Neural cell (in vitro differentiated cells): ENCODE measurements at regions not wholly inside any gene's neighbourhood (a gene's known extent, or its start where the extent isn't known, plus 50 kb on each side); places are given as distances from the start of the nearest gene placed in this dataset.

ENCODE experiments used
- H2AFZ ChIP-seq: fragments of 200-600, 300-800 bp; sonication (generic), shearing (Covaris generic); 2 replicates; pipeline ENCODE4 v1.6.0; 2014; ENCODE audit warnings: low read depth, mild to moderate bottlenecking, antibody characterized with exemption, low read length, moderate library complexity
- H3F3A ChIP-seq: fragments of 200-600 bp; shearing (Covaris generic); 2 replicates; pipeline ENCODE4 v1.6.1; 2016; ENCODE audit warnings: mild to moderate bottlenecking, moderate library complexity, mixed read lengths, antibody characterized with exemption, low read length; ENCODE audit not compliant: insufficient read depth, poor library complexity, severe bottlenecking
- H3K27ac ChIP-seq: fragments of 200-600, 300-800 bp; sonication (generic), shearing (Covaris generic); 2 replicates; pipeline ENCODE4 v1.5.1; 2014; ENCODE audit warnings: mild to moderate bottlenecking, low read length, moderate library complexity
- H3K27me3 ChIP-seq: fragments of 300-800, 200-600 bp; sonication (generic), shearing (Covaris generic); 2 replicates; pipeline ENCODE4 v1.6.0; 2014; ENCODE audit warnings: mild to moderate bottlenecking, low read depth, low read length, moderate library complexity; ENCODE audit not compliant: insufficient read depth
- H3K36me3 ChIP-seq: fragments of 300-800, 200-600 bp; sonication (generic), shearing (Covaris generic); 2 replicates; pipeline ENCODE4 v1.5.1; 2014; ENCODE audit warnings: mild to moderate bottlenecking, antibody characterized with exemption, low read length, moderate library complexity; ENCODE audit not compliant: insufficient read depth
- H3K4me2 ChIP-seq: fragments of 300-800, 200-600 bp; sonication (generic), shearing (Covaris generic); 2 replicates; pipeline ENCODE4 v1.6.0; 2014; ENCODE audit warnings: mild to moderate bottlenecking, low read length
- H3K4me3 ChIP-seq: fragments of 300-800, 200-600 bp; sonication (generic), shearing (Covaris generic); 2 replicates; pipeline ENCODE4 v1.5.1; 2014; ENCODE audit warnings: mild to moderate bottlenecking, low read length, moderate library complexity
- H3K79me2 ChIP-seq: fragments of 200-600 bp; shearing (Covaris generic); replicated peaks from 2 replicates; pipeline ENCODE4 v1.6.0; 2014; ENCODE audit warnings: mild to moderate bottlenecking, low read length, moderate library complexity; ENCODE audit not compliant: insufficient read depth
- H3K9ac ChIP-seq: fragments of 300-800, 200-600 bp; sonication (generic), shearing (Covaris generic); 2 replicates; pipeline ENCODE4 v1.6.1; 2016; ENCODE audit warnings: mild to moderate bottlenecking, low read length, mixed read lengths
- H3K9me2 ChIP-seq: fragments of 200-600 bp; shearing (Covaris generic); 2 replicates; pipeline ENCODE4 v1.6.1; 2016; ENCODE audit warnings: mild to moderate bottlenecking, low read length, mixed read lengths; ENCODE audit not compliant: insufficient read depth
- H3K9me3 ChIP-seq: fragments of 200-600, 300-800 bp; sonication (generic), shearing (Covaris generic); 2 replicates; pipeline ENCODE4 v1.6.1; 2016; ENCODE audit warnings: mild to moderate bottlenecking, mixed run types, low read length, moderate library complexity, mixed read lengths
- H4K20me1 ChIP-seq: fragments of 200-600 bp; shearing (Covaris generic); 2 replicates; pipeline ENCODE4 v1.6.1; 2016; ENCODE audit warnings: mild to moderate bottlenecking, mixed run types; ENCODE audit not compliant: insufficient read depth
- CTCF ChIP-seq: fragments of 450-650 bp; IDR thresholded peaks from 2 replicates; pipeline ENCODE4 v1.5.1; 2014; ENCODE audit warnings: antibody characterized with exemption, mild to moderate bottlenecking, moderate library complexity; ENCODE audit not compliant: poor library complexity, severe bottlenecking
- EP300 ChIP-seq: fragments of 450-650 bp; conservative IDR thresholded peaks from 2 replicates; pipeline ENCODE4 v1.6.1; 2014; ENCODE audit warnings: antibody characterized with exemption, mild to moderate bottlenecking, moderate library complexity; ENCODE audit not compliant: poor library complexity, severe bottlenecking
- EZH2 ChIP-seq: fragments of 200-600, 300-800 bp; shearing (Covaris generic), sonication (generic); IDR thresholded peaks from 2 replicates; pipeline ENCODE4 v1.6.1; 2014; ENCODE audit warnings: antibody characterized with exemption, low read length, borderline replicate concordance, mild to moderate bottlenecking; ENCODE audit not compliant: insufficient read depth, poor library complexity, severe bottlenecking
- MXI1 ChIP-seq: fragments of 450-650 bp; conservative IDR thresholded peaks from 2 replicates; pipeline ENCODE4 v1.6.1; 2014; ENCODE audit warnings: antibody characterized with exemption, mild to moderate bottlenecking; ENCODE audit not compliant: poor library complexity, severe bottlenecking
- POLR2AphosphoS5 ChIP-seq: IDR thresholded peaks from 2 replicates; pipeline ENCODE4 v1.6.1; 2012
- RAD21 ChIP-seq: fragments of 450-650 bp; conservative IDR thresholded peaks from 2 replicates; pipeline ENCODE4 v1.6.1; 2014; ENCODE audit warnings: antibody characterized with exemption, mild to moderate bottlenecking, moderate library complexity
- REST ChIP-seq: IDR thresholded peaks from 2 replicates; pipeline ENCODE4 v1.6.1; 2012; ENCODE audit warnings: borderline replicate concordance
- SMC3 ChIP-seq: fragments of 450-650 bp; conservative IDR thresholded peaks from 2 replicates; pipeline ENCODE4 v1.6.1; 2014; ENCODE audit warnings: antibody characterized with exemption, mild to moderate bottlenecking, moderate library complexity; ENCODE audit not compliant: poor library complexity
- TAF1 ChIP-seq: IDR thresholded peaks from 2 replicates; pipeline ENCODE4 v1.6.1; 2012; ENCODE audit warnings: low read depth

- TF ChIP-seq MXI1 (no peak), EP300 (no peak)
Measured at GRCh38 chr2:5377323-5377722, 314.9 kb upstream of the SOX11 start (continued).

GRCh38 chr2:5379811-5380210 is 312.4 kb upstream of the SOX11 start:
- TF ChIP-seq REST (no peak), EZH2 (no peak), CTCF (no peak), SMC3 (no peak), EP300 (no peak), RAD21 (no peak), MXI1 (no peak)
- H3K4me3 ChIP-seq = no peak overlapping the region

GRCh38 chr2:5385596-5385995 is 306.6 kb upstream of the SOX11 start:
- Histone ChIP-seq H4K20me1 (no peaks in the 10 kb centered on the region), H3F3A (no peaks in the 10 kb centered on the region), H3K4me2 (no peak overlapping the region), H3K79me2 (no peaks in the 10 kb centered on the region), H3K27me3 (no peaks in the 10 kb centered on the region), H3K9me2 (no peaks in the 10 kb centered on the region), H3K36me3 (no peaks in the 10 kb centered on the region), H3K27ac (no peak overlapping the region), H3K4me3 (no peak overlapping the region), H2AFZ (no peak overlapping the region), H3K9ac (no peak overlapping the region), H3K9me3 (no peaks in the 10 kb centered on the region)
- TF ChIP-seq TAF1 (no peak), REST (no peak), EZH2 (no peak), SMC3 (no peak), RAD21 (no peak), POLR2AphosphoS5 (no peak), MXI1 (no peak), EP300 (no peak), CTCF (no peak)

More at GRCh38 chr2:5379811-5380210, 312.4 kb upstream of the SOX11 start:
- Histone ChIP-seq H4K20me1 (no peaks in the 10 kb centered on the region), H3K27ac (peak overlapping the region; percentile 29), H3K79me2 (no peaks in the 10 kb centered on the region), H3K9me3 (no peaks in the 10 kb centered on the region), H3K4me2 (no peak overlapping the region), H2AFZ (no peak overlapping the region), H3F3A (no peaks in the 10 kb centered on the region), H3K9ac (no peak overlapping the region), H3K27me3 (no peaks in the 10 kb centered on the region), H3K36me3 (no peaks in the 10 kb centered on the region), H3K9me2 (no peaks in the 10 kb centered on the region)
